T-helper 2 cell treated with Interferon-gamma antibody and Interleukin-4, amounts not matched to agents 5 μg/mL and 100 μg/mL, for 36 hours (primary cell): ENCODE measurements at regions not wholly inside any gene's neighbourhood (a gene's known extent, or its start where the extent isn't known, plus 50 kb on each side); places are given as distances from the start of the nearest gene placed in this dataset.

Experiments used
- DNase-seq: peaks from one replicate; pipeline ENCODE4 v3.0.0; 2021; ENCODE audit warnings: low spot score
- H3K27ac Mint-ChIP-seq: one replicate; pipeline ENCODE4 v1.8.0; 2021; ENCODE audit warnings: mild to moderate bottlenecking, mixed read lengths
- H3K27me3 Mint-ChIP-seq: one replicate; pipeline ENCODE4 v1.8.0; 2021; ENCODE audit warnings: low read depth, mixed read lengths
- H3K36me3 Mint-ChIP-seq: one replicate; pipeline ENCODE4 v1.8.0; 2021; ENCODE audit warnings: low read depth, mixed read lengths
- H3K4me1 Mint-ChIP-seq: one replicate; pipeline ENCODE4 v1.8.0; 2021; ENCODE audit warnings: low read depth, mixed read lengths
- H3K4me3 Mint-ChIP-seq: one replicate; pipeline ENCODE4 v1.8.0; 2022; ENCODE audit warnings: mild to moderate bottlenecking, moderate library complexity, mixed read lengths
- H3K9me3 Mint-ChIP-seq: one replicate; pipeline ENCODE4 v1.8.0; 2021; ENCODE audit warnings: mixed read lengths

GRCh38 chr7:132733860-132734259, 157.6 kb upstream of the PLXNA4 start:
- H3K36me3 Mint-ChIP-seq, result no peaks in the 10 kb centered on the region
- H3K27me3 Mint-ChIP-seq, result peaks cover 8% of the 10 kb centered on the region
- H3K9me3 Mint-ChIP-seq, result no peaks in the 10 kb centered on the region
- H3K27ac Mint-ChIP-seq, result no peak overlapping the region
- no peak overlapping the region for H3K4me3 Mint-ChIP-seq
- no peak for DNase-seq
- no peaks in the 10 kb centered on the region for H3K4me1 Mint-ChIP-seq

- H3K4me3 Mint-ChIP-seq, result no peak overlapping the region
- H3K36me3 Mint-ChIP-seq, result no peaks in the 10 kb centered on the region
- no peak for DNase-seq
- H3K27ac Mint-ChIP-seq, result no peak overlapping the region
- H3K4me1 Mint-ChIP-seq, result no peaks in the 10 kb centered on the region
- H3K9me3 Mint-ChIP-seq, result no peaks in the 10 kb centered on the region
- peaks cover 6% of the 10 kb centered on the region for H3K27me3 Mint-ChIP-seq
Observed at GRCh38 chr7:132732321-132732865, 156.1 kb upstream of the PLXNA4 start.

GRCh38 chr7:132730105-132730504, 153.8 kb upstream of the PLXNA4 start:
- DNase-seq, result no peak
- no peaks in the 10 kb centered on the region for H3K27me3 Mint-ChIP-seq

GRCh38 chr7:132723506-132724081, 147.3 kb upstream of the PLXNA4 start:
- H3K4me1 Mint-ChIP-seq, result no peaks in the 10 kb centered on the region
- no peak overlapping the region for H3K4me3 Mint-ChIP-seq
- H3K9me3 Mint-ChIP-seq, result peaks cover 13% of the 10 kb centered on the region
- no peak overlapping the region for H3K27ac Mint-ChIP-seq
- no peaks in the 10 kb centered on the region for H3K27me3 Mint-ChIP-seq
- H3K36me3 Mint-ChIP-seq, result no peaks in the 10 kb centered on the region
- DNase-seq, result no peak

More at GRCh38 chr7:132730105-132730504, 153.8 kb upstream of the PLXNA4 start:
- Mint-ChIP-seq H3K36me3 (no peaks in the 10 kb centered on the region), H3K4me1 (no peaks in the 10 kb centered on the region), H3K27ac (no peak overlapping the region), H3K4me3 (no peak overlapping the region), H3K9me3 (no peaks in the 10 kb centered on the region)

- no peak for DNase-seq
- H3K4me1 Mint-ChIP-seq, result no peaks in the 10 kb centered on the region
- H3K27ac Mint-ChIP-seq, result no peak overlapping the region
- H3K4me3 Mint-ChIP-seq, result no peak overlapping the region
- peaks cover 13% of the 10 kb centered on the region for H3K9me3 Mint-ChIP-seq
- H3K27me3 Mint-ChIP-seq, result no peaks in the 10 kb centered on the region
- no peaks in the 10 kb centered on the region for H3K36me3 Mint-ChIP-seq
Observed at GRCh38 chr7:132720835-132721234, 144.6 kb upstream of the PLXNA4 start.

GRCh38 chr7:132713893-132714292, 137.6 kb upstream of the PLXNA4 start:
- no peak overlapping the region for H3K27ac Mint-ChIP-seq
- H3K9me3 Mint-ChIP-seq, result peaks cover 2% of the 10 kb centered on the region
- H3K4me3 Mint-ChIP-seq, result no peak overlapping the region
- no peaks in the 10 kb centered on the region for H3K4me1 Mint-ChIP-seq
- H3K36me3 Mint-ChIP-seq, result no peaks in the 10 kb centered on the region
- DNase-seq, result no peak
- no peaks in the 10 kb centered on the region for H3K27me3 Mint-ChIP-seq

GRCh38 chr7:132709971-132710567, 133.8 kb upstream of the PLXNA4 start:
- no peak overlapping the region for H3K27ac Mint-ChIP-seq
- no peaks in the 10 kb centered on the region for H3K9me3 Mint-ChIP-seq
- H3K4me1 Mint-ChIP-seq, result peaks cover 2% of the 10 kb centered on the region
- H3K4me3 Mint-ChIP-seq, result no peak overlapping the region
- DNase-seq, result no peak
- no peaks in the 10 kb centered on the region for H3K36me3 Mint-ChIP-seq
- no peaks in the 10 kb centered on the region for H3K27me3 Mint-ChIP-seq

- no peak overlapping the region for H3K4me3 Mint-ChIP-seq
- no peak for DNase-seq
- H3K27ac Mint-ChIP-seq, result no peak overlapping the region
- peaks cover 3% of the 10 kb centered on the region for H3K4me1 Mint-ChIP-seq
- no peaks in the 10 kb centered on the region for H3K36me3 Mint-ChIP-seq
- H3K9me3 Mint-ChIP-seq, result no peaks in the 10 kb centered on the region
- H3K27me3 Mint-ChIP-seq, result no peaks in the 10 kb centered on the region
Observed at GRCh38 chr7:132708470-132708869, 132.2 kb upstream of the PLXNA4 start.

- no peak for DNase-seq
- H3K27ac Mint-ChIP-seq, result no peak overlapping the region
- no peak overlapping the region for H3K4me3 Mint-ChIP-seq
- no peaks in the 10 kb centered on the region for H3K27me3 Mint-ChIP-seq
- peaks cover 3% of the 10 kb centered on the region for H3K4me1 Mint-ChIP-seq
- H3K9me3 Mint-ChIP-seq, result no peaks in the 10 kb centered on the region
- no peaks in the 10 kb centered on the region for H3K36me3 Mint-ChIP-seq
Observed at GRCh38 chr7:132705146-132705545, 128.9 kb upstream of the PLXNA4 start.

- no peak overlapping the region for H3K4me3 Mint-ChIP-seq
Observed at GRCh38 chr7:132703742-132704141, 127.5 kb upstream of the PLXNA4 start.

GRCh38 chr7:132697003-132697402, 120.7 kb upstream of the PLXNA4 start:
- no peak for DNase-seq
- Mint-ChIP-seq H3K36me3 (no peaks in the 10 kb centered on the region), H3K4me3 (no peak overlapping the region), H3K27me3 (no peaks in the 10 kb centered on the region), H3K27ac (no peak overlapping the region), H3K4me1 (no peaks in the 10 kb centered on the region), H3K9me3 (no peaks in the 10 kb centered on the region)

More at GRCh38 chr7:132703742-132704141, 127.5 kb upstream of the PLXNA4 start:
- Mint-ChIP-seq H3K36me3 (no peaks in the 10 kb centered on the region), H3K9me3 (no peaks in the 10 kb centered on the region), H3K27me3 (no peaks in the 10 kb centered on the region), H3K27ac (no peak overlapping the region), H3K4me1 (peaks cover 3% of the 10 kb centered on the region)
- DNase-seq, result no peak

GRCh38 chr7:132696332-132696731, 120.1 kb upstream of the PLXNA4 start:
- Mint-ChIP-seq H3K27ac (no peak overlapping the region), H3K4me1 (no peaks in the 10 kb centered on the region), H3K27me3 (no peaks in the 10 kb centered on the region), H3K9me3 (no peaks in the 10 kb centered on the region), H3K4me3 (no peak overlapping the region), H3K36me3 (no peaks in the 10 kb centered on the region)
- DNase-seq, result no peak

GRCh38 chr7:132691201-132691600, 114.9 kb upstream of the PLXNA4 start:
- no peak overlapping the region for H3K27ac Mint-ChIP-seq
- H3K4me1 Mint-ChIP-seq, result no peaks in the 10 kb centered on the region
- no peaks in the 10 kb centered on the region for H3K36me3 Mint-ChIP-seq
- no peak overlapping the region for H3K4me3 Mint-ChIP-seq
- H3K9me3 Mint-ChIP-seq, result no peaks in the 10 kb centered on the region
- no peak for DNase-seq
- H3K27me3 Mint-ChIP-seq, result peaks cover 5% of the 10 kb centered on the region

GRCh38 chr7:132690174-132690573, 113.9 kb upstream of the PLXNA4 start:
- Mint-ChIP-seq H3K27me3 (peaks cover 5% of the 10 kb centered on the region), H3K4me1 (no peaks in the 10 kb centered on the region), H3K4me3 (no peak overlapping the region), H3K27ac (no peak overlapping the region), H3K9me3 (no peaks in the 10 kb centered on the region), H3K36me3 (no peaks in the 10 kb centered on the region)
- DNase-seq, result no peak

GRCh38 chr7:132687981-132688383, 111.7 kb upstream of the PLXNA4 start:
- DNase-seq, result no peak
- Mint-ChIP-seq H3K9me3 (no peaks in the 10 kb centered on the region), H3K4me1 (no peaks in the 10 kb centered on the region), H3K4me3 (no peak overlapping the region), H3K27me3 (peaks cover 5% of the 10 kb centered on the region), H3K36me3 (no peaks in the 10 kb centered on the region), H3K27ac (no peak overlapping the region)
